SK-N-SH treated with all-trans-retinoic acid at 6 μM for 48 hours (cell line): ENCODE measurements at regions not wholly inside any gene's neighbourhood (a gene's known extent, or its start where the extent isn't known, plus 50 kb on each side); places are given as distances from the start of the nearest gene placed in this dataset.

Source experiments
- ATAC-seq: fragments of 200-7000 bp; cut with Tn5 transposase; 3 replicates; pipeline ENCODE4 v1.9.1; 2020; ENCODE audit warnings: mild to moderate bottlenecking, moderate library complexity
- BACH2 ChIP-seq: fragments of 250-450 bp; sonication (Bioruptor Pico); IDR thresholded peaks from 2 replicates; pipeline ENCODE4 v1.9.0; 2021; ENCODE audit warnings: mild to moderate bottlenecking, borderline replicate concordance
- CSDC2 ChIP-seq: fragments of 250-450 bp; sonication (Bioruptor Pico); IDR thresholded peaks from 2 replicates; pipeline ENCODE4 v1.5.0; 2020; ENCODE audit warnings: mild to moderate bottlenecking, moderate library complexity
- ESRRG ChIP-seq: fragments of 250-450 bp; sonication (Bioruptor Pico); IDR thresholded peaks from 2 replicates; pipeline ENCODE4 v1.6.1; 2021; ENCODE audit warnings: mild to moderate bottlenecking
- GLIS3 ChIP-seq: fragments of 250-450 bp; sonication (Bioruptor Pico); IDR thresholded peaks from 2 replicates; pipeline ENCODE4 v1.5.0; 2020; ENCODE audit warnings: mild to moderate bottlenecking, moderate library complexity
- ISL1 ChIP-seq: fragments of 250-450 bp; sonication (Bioruptor Pico); IDR thresholded peaks from 2 replicates; pipeline ENCODE4 v2.1.2; 2022; ENCODE audit warnings: mild to moderate bottlenecking, moderate library complexity
- OSR1 ChIP-seq: fragments of 250-450 bp; sonication (Bioruptor Pico); IDR thresholded peaks from 2 replicates; pipeline ENCODE4 v1.8.0; 2022; ENCODE audit warnings: moderate library complexity, mild to moderate bottlenecking, inconsistent platforms
- PPARA ChIP-seq: fragments of 250-450 bp; sonication (Bioruptor Pico); IDR thresholded peaks from 2 replicates; pipeline ENCODE4 v1.5.0; 2020; ENCODE audit warnings: mild to moderate bottlenecking, borderline replicate concordance
- RARB ChIP-seq: fragments of 250-450 bp; sonication (Bioruptor Pico); IDR thresholded peaks from 2 replicates; pipeline ENCODE4 v1.8.0; 2021; ENCODE audit warnings: mild to moderate bottlenecking, moderate library complexity
- TCF4 ChIP-seq: fragments of 250-450 bp; sonication (Bioruptor Pico); IDR thresholded peaks from 2 replicates; pipeline ENCODE4 v1.8.0; 2021; ENCODE audit warnings: mild to moderate bottlenecking, moderate library complexity, borderline replicate concordance
- TOX ChIP-seq: fragments of 250-450 bp; sonication (Bioruptor Pico); IDR thresholded peaks from 2 replicates; pipeline ENCODE4 v1.8.0; 2021; ENCODE audit warnings: mild to moderate bottlenecking, moderate library complexity, borderline replicate concordance
- ZC3H10 ChIP-seq: fragments of 250-450 bp; sonication (Bioruptor Pico); IDR thresholded peaks from 2 replicates; pipeline ENCODE4 v1.5.1; 2021; ENCODE audit warnings: mild to moderate bottlenecking, moderate library complexity
- ZFP30 ChIP-seq: fragments of 450-650 bp; formaldehyde crosslinking; IDR thresholded peaks from 2 replicates; pipeline ENCODE4 v1.5.0; 2022; ENCODE audit warnings: mild to moderate bottlenecking, moderate library complexity
- ZNF565 ChIP-seq: fragments of 450-650 bp; formaldehyde crosslinking; conservative IDR thresholded peaks from 2 replicates; pipeline ENCODE4 v1.5.0; 2020; ENCODE audit warnings: low read depth, mild to moderate bottlenecking, moderate library complexity
- ZNF70 ChIP-seq: fragments of 450-650 bp; formaldehyde crosslinking; IDR thresholded peaks from 2 replicates; pipeline ENCODE4 v1.5.0; 2020; ENCODE audit warnings: mild to moderate bottlenecking, moderate library complexity
- ZNF8 ChIP-seq: fragments of 450-650 bp; formaldehyde crosslinking; IDR thresholded peaks from 2 replicates; pipeline ENCODE4 v1.5.0; 2020; ENCODE audit warnings: mild to moderate bottlenecking, moderate library complexity
- TF ChIP-seq, protein P1 (sequence below): fragments of 250-450 bp; sonication (Bioruptor Pico); IDR thresholded peaks from 2 replicates; pipeline ENCODE4 v1.5.1; 2020; ENCODE audit warnings: low read depth, mild to moderate bottlenecking, moderate library complexity
- TF ChIP-seq, protein P2 (sequence below): fragments of 250-450 bp; sonication (Bioruptor Pico); IDR thresholded peaks from 2 replicates; pipeline ENCODE4 v1.8.0; 2020; ENCODE audit warnings: mild to moderate bottlenecking, moderate library complexity, borderline replicate concordance
- TF ChIP-seq, protein P3 (sequence below): fragments of 250-450 bp; sonication (Bioruptor Pico); IDR thresholded peaks from 2 replicates; pipeline ENCODE4 v1.5.1; 2021; ENCODE audit warnings: mild to moderate bottlenecking, moderate library complexity
- TF ChIP-seq, protein P4 (sequence below): fragments of 250-450 bp; sonication (Bioruptor Pico); IDR thresholded peaks from 2 replicates; pipeline ENCODE4 v1.8.0; 2021; ENCODE audit warnings: low read depth, mild to moderate bottlenecking, moderate library complexity, borderline replicate concordance
- TF ChIP-seq, protein P5 (sequence below): fragments of 250-450 bp; sonication (Bioruptor Pico); IDR thresholded peaks from 2 replicates; pipeline ENCODE4 v1.5.0; 2020; ENCODE audit warnings: mild to moderate bottlenecking, moderate library complexity

DNA sequence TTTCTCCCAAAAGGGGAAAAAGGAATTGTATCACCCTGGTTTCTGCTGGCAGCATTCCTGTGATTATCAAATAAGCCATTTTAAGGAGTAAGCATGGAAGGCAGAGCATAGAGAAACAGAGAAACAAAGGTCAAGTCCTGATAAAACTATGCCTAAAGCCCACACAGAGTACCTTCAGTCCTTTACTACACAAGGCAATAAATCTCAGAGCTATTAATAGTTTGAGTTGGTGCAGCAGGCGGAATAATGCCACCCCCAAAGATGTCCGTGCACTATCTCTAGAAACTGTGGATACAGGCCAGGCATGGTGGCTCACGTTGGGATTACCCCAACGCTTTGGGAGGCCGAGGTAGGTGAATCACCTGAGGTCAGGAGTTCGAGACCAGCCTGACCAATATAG is 58.1 kb upstream of the ZBTB40 start:
- ATAC-seq, result no peak

DNA sequence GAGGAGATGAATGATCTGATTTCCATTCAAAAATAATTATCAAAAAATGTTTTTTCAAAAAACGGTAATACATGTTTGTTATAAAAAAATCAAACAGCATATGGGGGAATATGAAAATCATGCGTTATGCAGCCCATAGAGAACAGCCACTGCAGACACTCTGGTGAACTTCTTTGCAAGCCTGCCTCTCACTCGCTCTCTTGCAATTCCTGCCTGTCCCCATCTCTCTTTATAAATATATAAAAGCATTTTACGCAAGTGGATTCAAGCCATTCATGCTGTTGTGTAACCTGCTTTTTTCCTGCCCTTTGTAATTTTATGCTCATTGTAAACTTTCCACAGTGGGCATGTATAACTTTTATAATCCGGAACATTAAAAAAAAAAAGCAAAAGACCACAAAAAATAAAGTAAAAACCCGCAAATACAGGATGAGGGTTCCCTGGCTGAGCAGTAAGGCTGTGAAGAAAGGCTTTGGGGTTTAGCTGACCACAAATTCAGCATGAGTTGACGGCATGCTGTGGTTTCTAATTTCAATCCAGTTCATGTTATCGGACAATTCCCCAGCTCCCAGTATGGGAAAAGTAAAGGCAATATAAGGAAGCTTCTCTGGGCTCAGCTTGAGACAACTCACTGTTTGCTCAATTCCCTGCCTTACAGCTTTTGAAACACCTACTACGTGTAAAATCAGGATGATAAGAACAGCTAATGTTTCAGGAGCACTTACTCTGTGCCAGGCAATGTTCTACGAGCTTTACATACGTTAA is 52.8 kb upstream of the ZBTB40 start:
- TF ChIP-seq TOX (CRISPR knock-in tag) (no peak), GLIS3 (CRISPR knock-in tag) (no peak)
- TF ChIP-seq, protein P1, sequence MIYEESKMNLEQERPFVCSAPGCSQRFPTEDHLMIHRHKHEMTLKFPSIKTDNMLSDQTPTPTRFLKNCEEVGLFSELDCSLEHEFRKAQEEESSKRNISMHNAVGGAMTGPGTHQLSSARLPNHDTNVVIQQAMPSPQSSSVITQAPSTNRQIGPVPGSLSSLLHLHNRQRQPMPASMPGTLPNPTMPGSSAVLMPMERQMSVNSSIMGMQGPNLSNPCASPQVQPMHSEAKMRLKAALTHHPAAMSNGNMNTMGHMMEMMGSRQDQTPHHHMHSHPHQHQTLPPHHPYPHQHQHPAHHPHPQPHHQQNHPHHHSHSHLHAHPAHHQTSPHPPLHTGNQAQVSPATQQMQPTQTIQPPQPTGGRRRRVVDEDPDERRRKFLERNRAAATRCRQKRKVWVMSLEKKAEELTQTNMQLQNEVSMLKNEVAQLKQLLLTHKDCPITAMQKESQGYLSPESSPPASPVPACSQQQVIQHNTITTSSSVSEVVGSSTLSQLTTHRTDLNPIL (CRISPR knock-in tag), result no peak
- no peak for ATAC-seq

More for the DNA sequence above, 58.1 kb upstream of the ZBTB40 start:
- TF ChIP-seq, protein P2, sequence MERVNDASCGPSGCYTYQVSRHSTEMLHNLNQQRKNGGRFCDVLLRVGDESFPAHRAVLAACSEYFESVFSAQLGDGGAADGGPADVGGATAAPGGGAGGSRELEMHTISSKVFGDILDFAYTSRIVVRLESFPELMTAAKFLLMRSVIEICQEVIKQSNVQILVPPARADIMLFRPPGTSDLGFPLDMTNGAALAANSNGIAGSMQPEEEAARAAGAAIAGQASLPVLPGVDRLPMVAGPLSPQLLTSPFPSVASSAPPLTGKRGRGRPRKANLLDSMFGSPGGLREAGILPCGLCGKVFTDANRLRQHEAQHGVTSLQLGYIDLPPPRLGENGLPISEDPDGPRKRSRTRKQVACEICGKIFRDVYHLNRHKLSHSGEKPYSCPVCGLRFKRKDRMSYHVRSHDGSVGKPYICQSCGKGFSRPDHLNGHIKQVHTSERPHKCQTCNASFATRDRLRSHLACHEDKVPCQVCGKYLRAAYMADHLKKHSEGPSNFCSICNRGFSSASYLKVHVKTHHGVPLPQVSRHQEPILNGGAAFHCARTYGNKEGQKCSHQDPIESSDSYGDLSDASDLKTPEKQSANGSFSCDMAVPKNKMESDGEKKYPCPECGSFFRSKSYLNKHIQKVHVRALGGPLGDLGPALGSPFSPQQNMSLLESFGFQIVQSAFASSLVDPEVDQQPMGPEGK (CRISPR knock-in tag), result no peak
- no peak for TF ChIP-seq TCF4 (CRISPR knock-in tag)
- TF ChIP-seq, protein P3, sequence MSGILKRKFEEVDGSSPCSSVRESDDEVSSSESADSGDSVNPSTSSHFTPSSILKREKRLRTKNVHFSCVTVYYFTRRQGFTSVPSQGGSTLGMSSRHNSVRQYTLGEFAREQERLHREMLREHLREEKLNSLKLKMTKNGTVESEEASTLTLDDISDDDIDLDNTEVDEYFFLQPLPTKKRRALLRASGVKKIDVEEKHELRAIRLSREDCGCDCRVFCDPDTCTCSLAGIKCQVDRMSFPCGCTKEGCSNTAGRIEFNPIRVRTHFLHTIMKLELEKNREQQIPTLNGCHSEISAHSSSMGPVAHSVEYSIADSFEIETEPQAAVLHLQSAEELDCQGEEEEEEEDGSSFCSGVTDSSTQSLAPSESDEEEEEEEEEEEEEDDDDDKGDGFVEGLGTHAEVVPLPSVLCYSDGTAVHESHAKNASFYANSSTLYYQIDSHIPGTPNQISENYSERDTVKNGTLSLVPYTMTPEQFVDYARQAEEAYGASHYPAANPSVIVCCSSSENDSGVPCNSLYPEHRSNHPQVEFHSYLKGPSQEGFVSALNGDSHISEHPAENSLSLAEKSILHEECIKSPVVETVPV, result no peak
- TF ChIP-seq ZC3H10 (CRISPR knock-in tag), result no peak
- no peak for TF ChIP-seq CSDC2
- TF ChIP-seq TOX (CRISPR knock-in tag), result no peak
- TF ChIP-seq BACH2 (CRISPR knock-in tag), result no peak
- TF ChIP-seq ISL1 (CRISPR knock-in tag), result no peak
- TF ChIP-seq, protein P1 (CRISPR knock-in tag), result no peak
- no peak for TF ChIP-seq OSR1 (CRISPR knock-in tag)
- no peak for TF ChIP-seq PPARA (CRISPR knock-in tag)
- TF ChIP-seq ZFP30 (CRISPR knock-in tag), result no peak
- TF ChIP-seq, protein P4, sequence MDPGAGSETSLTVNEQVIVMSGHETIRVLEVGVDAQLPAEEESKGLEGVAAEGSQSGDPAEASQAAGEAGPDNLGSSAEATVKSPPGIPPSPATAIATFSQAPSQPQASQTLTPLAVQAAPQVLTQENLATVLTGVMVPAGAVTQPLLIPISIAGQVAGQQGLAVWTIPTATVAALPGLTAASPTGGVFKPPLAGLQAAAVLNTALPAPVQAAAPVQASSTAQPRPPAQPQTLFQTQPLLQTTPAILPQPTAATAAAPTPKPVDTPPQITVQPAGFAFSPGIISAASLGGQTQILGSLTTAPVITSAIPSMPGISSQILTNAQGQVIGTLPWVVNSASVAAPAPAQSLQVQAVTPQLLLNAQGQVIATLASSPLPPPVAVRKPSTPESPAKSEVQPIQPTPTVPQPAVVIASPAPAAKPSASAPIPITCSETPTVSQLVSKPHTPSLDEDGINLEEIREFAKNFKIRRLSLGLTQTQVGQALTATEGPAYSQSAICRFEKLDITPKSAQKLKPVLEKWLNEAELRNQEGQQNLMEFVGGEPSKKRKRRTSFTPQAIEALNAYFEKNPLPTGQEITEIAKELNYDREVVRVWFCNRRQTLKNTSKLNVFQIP, result no peak
- TF ChIP-seq GLIS3 (CRISPR knock-in tag), result no peak
- TF ChIP-seq ESRRG (CRISPR knock-in tag), result no peak
- no peak for TF ChIP-seq ZNF70 (CRISPR knock-in tag)
- TF ChIP-seq RARB (CRISPR knock-in tag), result no peak

DNA sequence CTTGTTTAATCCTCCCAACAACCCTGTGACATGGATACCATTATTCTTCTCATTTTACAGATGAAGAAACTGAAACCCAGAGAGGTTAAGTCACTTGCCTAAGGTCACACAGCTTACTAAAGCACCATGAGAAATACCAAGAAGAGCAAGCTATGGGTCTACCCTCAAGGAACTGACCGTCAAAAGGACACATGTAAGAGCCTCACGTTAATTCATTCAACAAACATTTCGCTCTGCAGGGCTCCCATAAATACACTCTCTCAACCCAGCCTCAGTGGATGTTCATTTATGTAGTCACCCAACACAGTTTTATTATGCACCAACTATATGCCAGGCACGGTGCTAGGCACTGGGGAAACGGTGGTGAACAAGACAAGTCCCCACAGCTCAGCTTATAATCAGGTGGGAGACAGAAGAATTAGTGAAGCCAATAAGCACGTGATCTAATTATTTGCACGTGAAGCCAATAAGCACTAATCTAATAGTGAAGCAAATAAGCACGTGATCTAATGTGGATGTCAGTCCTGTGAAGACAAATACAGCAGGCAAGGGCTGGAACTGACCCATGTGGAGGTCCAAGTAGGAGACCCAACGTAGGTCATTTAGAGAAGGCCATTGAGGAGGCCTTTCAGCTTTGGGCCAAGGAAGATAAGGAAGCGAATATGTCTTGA is 52.1 kb upstream of the ZBTB40 start:
- ATAC-seq, result no peak
- no peak for TF ChIP-seq TOX (CRISPR knock-in tag)
- no peak for TF ChIP-seq ZNF565 (CRISPR knock-in tag)
- TF ChIP-seq RARB (CRISPR knock-in tag), result no peak
- TF ChIP-seq, protein P4, result no peak
- TF ChIP-seq GLIS3 (CRISPR knock-in tag), result no peak
- no peak for TF ChIP-seq ZNF8 (CRISPR knock-in tag)
- no peak for TF ChIP-seq ZNF70 (CRISPR knock-in tag)
- TF ChIP-seq, protein P1 (CRISPR knock-in tag), result no peak
- no peak for TF ChIP-seq PPARA (CRISPR knock-in tag)
- TF ChIP-seq ZC3H10 (CRISPR knock-in tag), result no peak
- TF ChIP-seq, protein P5, sequence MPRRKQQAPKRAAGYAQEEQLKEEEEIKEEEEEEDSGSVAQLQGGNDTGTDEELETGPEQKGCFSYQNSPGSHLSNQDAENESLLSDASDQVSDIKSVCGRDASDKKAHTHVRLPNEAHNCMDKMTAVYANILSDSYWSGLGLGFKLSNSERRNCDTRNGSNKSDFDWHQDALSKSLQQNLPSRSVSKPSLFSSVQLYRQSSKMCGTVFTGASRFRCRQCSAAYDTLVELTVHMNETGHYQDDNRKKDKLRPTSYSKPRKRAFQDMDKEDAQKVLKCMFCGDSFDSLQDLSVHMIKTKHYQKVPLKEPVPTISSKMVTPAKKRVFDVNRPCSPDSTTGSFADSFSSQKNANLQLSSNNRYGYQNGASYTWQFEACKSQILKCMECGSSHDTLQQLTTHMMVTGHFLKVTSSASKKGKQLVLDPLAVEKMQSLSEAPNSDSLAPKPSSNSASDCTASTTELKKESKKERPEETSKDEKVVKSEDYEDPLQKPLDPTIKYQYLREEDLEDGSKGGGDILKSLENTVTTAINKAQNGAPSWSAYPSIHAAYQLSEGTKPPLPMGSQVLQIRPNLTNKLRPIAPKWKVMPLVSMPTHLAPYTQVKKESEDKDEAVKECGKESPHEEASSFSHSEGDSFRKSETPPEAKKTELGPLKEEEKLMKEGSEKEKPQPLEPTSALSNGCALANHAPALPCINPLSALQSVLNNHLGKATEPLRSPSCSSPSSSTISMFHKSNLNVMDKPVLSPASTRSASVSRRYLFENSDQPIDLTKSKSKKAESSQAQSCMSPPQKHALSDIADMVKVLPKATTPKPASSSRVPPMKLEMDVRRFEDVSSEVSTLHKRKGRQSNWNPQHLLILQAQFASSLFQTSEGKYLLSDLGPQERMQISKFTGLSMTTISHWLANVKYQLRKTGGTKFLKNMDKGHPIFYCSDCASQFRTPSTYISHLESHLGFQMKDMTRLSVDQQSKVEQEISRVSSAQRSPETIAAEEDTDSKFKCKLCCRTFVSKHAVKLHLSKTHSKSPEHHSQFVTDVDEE (CRISPR knock-in tag), result no peak
- TF ChIP-seq ISL1 (CRISPR knock-in tag), result no peak
- no peak for TF ChIP-seq OSR1 (CRISPR knock-in tag)
